Thyroid gland (tissue), 4 donors: ENCODE measurements at regions not wholly inside any gene's neighbourhood (a gene's known extent, or its start where the extent isn't known, plus 50 kb on each side); places are given as distances from the start of the nearest gene placed in this dataset.

ENCODE experiments used
- CTCF ChIP-seq, 6 experiments: fragments of 200-600 bp in 3 of 6; fragments of 450-650 bp in 3 of 6; sonication (generic) in 3 of 6; IDR thresholded peaks; one replicate each; pipeline ENCODE4 v1.5.1; 2016 to 2019; ENCODE audit warnings: antibody characterized with exemption in 6 of 6, mild to moderate bottlenecking in 2 of 6, inconsistent platforms in 1 of 6, moderate library complexity in 1 of 6
- POLR2A ChIP-seq, 2 donors: fragments of 450-650 bp; IDR thresholded peaks; one replicate each; pipeline ENCODE4 v1.6.1; 2017; ENCODE audit warnings: antibody characterized with exemption in 2 of 2, mild to moderate bottlenecking in 2 of 2, moderate library complexity in 1 of 2

- TF ChIP-seq CTCF (IDR thresholded peaks at IDR 0.05) (no peak), POLR2A (IDR thresholded peaks at IDR 0.05) (no peak)
These were observed 188.2 kb downstream of the ZBTB18 start for GRCh38 chr1:244239261-244239770.
